GM21447 (cell line): ENCODE measurements at regions not wholly inside any gene's neighbourhood (a gene's known extent, or its start where the extent isn't known, plus 50 kb on each side); places are given as distances from the start of the nearest gene placed in this dataset.

Experiments used
- ATAC-seq: cut with Tn5 transposase; IDR thresholded peaks from one replicate; pipeline ENCODE4 v1.9.1; 2021; ENCODE audit not compliant: unreplicated experiment

DNA sequence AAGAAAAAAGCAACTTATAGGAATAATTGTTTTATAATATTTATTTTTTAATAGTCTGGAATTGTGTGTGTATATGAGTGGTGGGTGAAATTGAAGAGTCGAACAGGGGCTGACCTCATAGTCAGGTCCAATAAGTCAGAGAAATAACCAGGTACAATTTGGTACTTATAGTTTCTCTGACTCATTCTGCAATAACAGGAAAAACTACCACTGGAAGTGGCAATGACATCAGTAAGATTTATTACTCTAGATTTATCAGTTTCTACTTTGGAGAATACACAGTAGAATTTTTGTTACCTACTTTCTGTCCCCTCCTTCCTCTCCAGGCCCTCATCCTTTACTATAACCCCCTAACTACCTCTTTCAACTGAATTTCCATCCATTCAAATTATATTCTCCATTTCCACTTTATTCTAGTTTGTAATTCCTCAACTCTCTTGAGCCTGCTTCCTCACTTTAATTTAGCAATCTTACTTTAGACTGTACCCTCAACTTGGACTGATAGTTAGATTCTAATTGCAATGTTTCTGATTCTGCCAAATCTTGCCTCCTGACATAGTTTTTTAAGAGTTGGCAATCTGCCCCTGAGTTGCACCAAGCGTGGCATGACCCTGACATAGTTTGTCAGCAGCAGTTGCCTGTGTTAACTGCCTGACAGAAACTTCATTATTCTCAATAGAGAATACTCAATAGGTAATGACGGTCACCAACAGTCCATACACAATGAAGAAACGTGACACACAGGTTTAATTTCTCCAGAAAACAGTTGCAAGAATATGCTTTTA lies 475.3 kb upstream of the RIOK2 start:
- no peak for ATAC-seq

DNA sequence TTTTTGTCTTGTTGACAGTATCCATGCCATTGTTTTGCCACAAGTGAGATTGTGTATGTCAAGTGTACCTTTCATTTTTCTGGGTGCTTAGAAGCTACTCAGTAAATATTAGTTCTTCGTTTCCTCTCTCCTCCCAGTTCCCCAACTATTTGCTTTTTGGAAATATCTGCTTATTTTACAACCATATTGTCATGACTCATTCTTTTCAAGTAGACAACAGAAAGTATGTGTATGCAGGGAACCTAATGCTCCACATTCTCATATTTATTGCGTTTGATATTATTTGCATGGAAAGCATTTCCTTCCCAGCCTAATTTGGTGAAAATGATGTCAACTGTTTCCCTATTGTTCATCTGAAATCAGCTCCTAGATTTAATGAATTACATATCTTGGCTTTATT lies 483.7 kb upstream of the RIOK2 start:
- ATAC-seq: no peak

DNA sequence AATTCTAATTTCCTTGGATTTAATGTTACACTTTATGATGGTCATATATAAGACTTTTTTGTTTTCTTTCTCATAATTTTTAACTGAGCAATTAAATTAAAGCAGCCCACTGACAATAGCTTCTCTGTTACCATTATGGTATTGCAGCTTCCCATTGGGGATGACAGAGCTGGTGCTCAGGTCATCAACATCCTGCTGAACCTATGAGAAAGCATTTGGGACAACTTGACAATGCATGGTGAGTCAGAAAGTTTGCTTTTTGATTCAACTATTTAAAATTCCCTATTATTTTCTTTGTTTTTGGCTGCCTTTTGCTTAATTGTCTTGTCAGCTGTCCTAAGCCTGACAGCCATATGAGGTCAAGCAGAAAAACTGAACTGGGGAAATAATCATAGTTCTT lies 487.4 kb upstream of the RIOK2 start:
- no peak for ATAC-seq

GRCh38 chr5:97676608-97677007 lies 493.6 kb upstream of the RIOK2 start:
- no peak for ATAC-seq

DNA sequence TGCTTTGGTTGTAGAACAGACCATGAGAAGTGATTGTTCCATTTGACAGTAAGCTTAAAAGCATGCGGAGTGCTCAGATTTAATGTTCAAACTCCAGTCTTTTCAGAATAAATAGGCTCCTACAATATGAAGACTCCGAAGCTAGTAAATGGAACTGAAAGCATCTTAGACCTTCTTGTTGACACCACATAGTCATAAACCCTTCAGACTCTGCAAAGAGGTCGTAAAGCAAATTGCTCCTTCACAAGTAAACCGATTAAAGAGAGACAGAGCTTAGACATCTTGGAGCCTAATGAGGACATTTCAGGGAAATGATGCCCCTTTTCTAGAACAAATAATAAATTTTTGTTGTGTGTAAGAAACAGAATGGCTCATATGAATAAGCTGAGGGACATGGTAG lies 511.0 kb upstream of the RIOK2 start:
- no peak for ATAC-seq

DNA sequence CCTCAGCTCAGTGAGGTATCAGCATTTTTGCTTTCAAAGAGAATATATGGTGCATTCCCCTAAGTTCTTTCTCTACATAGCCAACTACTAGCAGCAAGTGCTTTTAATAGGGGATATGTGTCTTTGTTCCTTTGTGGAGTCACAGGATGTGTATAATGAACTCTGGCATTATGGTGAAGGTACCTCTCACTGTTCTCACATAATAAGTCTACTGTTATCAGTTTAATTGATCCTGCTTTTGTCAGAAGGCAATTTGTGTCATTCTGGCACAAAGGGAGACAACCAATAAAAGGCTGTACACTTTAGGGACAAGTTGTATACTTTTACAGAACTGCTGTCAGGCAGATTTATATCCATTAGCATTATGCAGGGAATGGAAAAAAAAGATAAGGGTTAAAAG lies 531.4 kb upstream of the RIOK2 start:
- ATAC-seq: no peak

DNA sequence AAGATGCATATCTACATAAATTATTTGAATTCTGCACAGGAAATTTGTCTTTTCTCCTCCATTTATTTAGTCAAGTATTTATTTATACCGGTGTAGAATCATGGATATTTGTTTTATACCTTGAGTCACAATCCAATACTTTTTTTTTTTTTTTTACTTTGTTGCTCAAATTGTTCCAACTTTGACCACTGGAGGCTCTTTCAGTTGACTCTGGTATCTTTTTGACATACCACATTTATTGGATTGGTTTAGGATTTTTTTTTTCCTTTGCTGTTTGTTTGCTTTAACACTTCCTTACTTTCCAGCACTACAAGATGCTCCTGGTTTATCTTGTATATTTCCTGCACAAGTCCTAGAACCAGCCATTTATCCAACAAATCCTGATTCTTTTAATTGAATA lies 543.1 kb upstream of the RIOK2 start:
- no peak for ATAC-seq

- no peak for ATAC-seq
Observed at GRCh38 chr5:97728920-97729319, 545.9 kb upstream of the RIOK2 start.

- no peak for ATAC-seq
Observed at GRCh38 chr5:97729938-97730337, 546.9 kb upstream of the RIOK2 start.

DNA sequence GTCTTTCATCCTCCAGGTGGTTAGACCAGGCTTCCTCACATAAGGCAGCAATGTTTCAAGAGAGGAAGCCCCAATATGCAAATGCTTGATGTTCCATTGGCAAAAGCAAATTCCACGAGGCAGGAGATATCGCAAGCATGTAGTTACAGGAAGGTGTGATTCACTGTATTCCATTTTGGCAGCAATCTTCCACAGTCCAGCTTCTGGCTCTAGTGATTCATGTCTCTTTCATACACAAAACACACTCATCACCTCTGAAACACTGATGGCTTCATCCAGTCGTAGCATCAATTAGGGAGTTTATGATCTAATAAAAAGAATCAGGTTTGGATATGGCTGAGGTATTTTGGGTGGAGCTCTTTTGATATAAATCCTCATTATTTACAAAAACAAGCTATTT lies 552.2 kb upstream of the RIOK2 start:
- ATAC-seq: no peak

DNA sequence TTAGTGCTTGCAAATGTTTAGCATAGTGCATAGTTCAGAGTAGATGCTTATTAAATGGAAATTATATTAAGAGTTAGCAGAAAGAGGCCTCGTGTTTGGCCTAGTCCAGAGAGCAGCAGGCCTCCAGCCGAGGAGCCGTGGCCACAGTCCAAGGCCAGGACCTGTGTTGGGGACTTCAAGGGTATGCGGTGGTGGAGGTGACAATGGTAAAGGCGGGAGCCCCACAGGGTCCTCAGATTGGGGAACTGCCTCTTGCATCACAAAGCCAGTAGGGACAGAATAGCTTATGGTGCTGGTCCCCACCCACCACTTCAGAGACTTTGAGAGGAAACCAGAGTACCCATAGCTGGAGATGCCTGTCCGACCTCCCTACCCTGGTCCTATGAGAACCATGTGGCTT lies 554.6 kb upstream of the RIOK2 start:
- no peak for ATAC-seq

DNA sequence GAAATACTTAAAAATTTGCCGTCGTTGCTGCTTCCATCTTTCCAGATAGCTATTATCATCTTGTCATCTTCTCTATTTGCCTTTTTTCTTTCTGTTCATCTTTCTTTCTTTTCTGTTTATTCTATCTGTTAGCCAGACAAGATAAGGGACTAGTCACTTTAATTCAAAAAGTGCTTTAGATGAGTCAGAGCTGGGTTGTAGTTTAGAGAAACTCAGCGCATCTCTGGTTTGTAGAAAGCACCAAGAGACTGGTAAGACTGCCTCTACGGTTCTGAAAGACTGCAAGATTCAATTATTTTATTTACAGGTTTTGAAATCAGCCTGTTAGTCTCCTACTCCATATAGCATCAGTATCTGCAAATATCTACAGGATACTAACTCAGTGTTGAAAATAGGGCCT lies 562.8 kb upstream of the RIOK2 start:
- no peak for ATAC-seq

GRCh38 chr5:97750576-97750975 lies 567.5 kb upstream of the RIOK2 start:
- no peak for ATAC-seq

GRCh38 chr5:97751540-97751939 lies 568.5 kb upstream of the RIOK2 start:
- no peak for ATAC-seq

GRCh38 chr5:97752871-97753270 lies 569.8 kb upstream of the RIOK2 start:
- no peak for ATAC-seq

GRCh38 chr5:97762483-97762882 lies 579.4 kb upstream of the RIOK2 start:
- ATAC-seq: no peak

GRCh38 chr5:97764700-97765099 lies 581.7 kb upstream of the RIOK2 start:
- ATAC-seq: no peak

GRCh38 chr5:97778451-97778850 lies 595.4 kb upstream of the RIOK2 start:
- ATAC-seq: no peak

GRCh38 chr5:97788369-97788768 lies 605.3 kb upstream of the RIOK2 start:
- ATAC-seq: no peak

- no peak for ATAC-seq
Observed at GRCh38 chr5:97797994-97798451, 615.0 kb upstream of the RIOK2 start.

GRCh38 chr5:97801461-97801860 lies 618.4 kb upstream of the RIOK2 start:
- no peak for ATAC-seq

DNA sequence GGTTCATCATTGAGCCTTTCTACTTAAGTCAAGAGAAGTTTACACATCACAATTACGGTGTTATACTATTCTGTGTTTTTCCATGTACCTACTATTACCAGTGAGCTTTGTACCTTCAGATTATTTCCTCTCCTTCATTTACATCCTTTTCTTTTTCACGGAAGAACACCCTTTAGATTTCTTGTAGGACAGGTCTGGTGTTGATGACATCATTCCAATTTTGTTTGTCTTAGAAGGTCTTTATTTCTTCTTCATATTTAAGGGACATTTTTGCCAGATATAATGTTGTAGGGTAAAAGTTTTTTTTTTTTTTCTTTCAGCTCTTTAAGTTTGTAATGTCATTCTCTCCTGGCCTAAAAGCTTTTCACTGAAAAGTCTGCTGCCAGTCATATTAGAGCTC lies 637.1 kb upstream of the RIOK2 start:
- ATAC-seq: no peak

- ATAC-seq: no peak
Observed at GRCh38 chr5:97832645-97833296, 649.7 kb upstream of the RIOK2 start.
